ENCODE measurements at regions not wholly inside any gene's neighbourhood (a gene's known extent, or its start where the extent isn't known, plus 50 kb on each side); places are given as distances from the start of the nearest gene placed in this dataset.

DNA sequence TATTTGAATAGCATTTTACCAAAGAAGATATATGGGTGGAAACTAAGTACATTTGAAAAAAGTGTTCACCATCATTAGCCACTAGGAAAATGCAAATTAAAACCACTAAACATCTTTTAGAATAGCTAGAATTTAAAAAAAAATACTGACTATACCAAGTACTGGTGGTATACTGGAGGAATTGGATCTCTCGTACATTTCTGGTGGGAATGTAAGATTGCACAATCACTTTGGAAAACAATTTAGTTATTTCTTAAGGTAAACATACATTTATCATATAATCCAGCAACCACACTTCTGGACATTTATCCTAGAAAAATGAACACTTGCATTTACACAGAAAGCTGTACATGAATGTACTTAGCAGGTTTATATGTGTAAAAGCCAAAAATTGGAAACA lies 303.5 kb downstream of the MID1IP1 start:
- TF ChIP-seq, protein P1, sequence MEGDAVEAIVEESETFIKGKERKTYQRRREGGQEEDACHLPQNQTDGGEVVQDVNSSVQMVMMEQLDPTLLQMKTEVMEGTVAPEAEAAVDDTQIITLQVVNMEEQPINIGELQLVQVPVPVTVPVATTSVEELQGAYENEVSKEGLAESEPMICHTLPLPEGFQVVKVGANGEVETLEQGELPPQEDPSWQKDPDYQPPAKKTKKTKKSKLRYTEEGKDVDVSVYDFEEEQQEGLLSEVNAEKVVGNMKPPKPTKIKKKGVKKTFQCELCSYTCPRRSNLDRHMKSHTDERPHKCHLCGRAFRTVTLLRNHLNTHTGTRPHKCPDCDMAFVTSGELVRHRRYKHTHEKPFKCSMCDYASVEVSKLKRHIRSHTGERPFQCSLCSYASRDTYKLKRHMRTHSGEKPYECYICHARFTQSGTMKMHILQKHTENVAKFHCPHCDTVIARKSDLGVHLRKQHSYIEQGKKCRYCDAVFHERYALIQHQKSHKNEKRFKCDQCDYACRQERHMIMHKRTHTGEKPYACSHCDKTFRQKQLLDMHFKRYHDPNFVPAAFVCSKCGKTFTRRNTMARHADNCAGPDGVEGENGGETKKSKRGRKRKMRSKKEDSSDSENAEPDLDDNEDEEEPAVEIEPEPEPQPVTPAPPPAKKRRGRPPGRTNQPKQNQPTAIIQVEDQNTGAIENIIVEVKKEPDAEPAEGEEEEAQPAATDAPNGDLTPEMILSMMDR (IDR thresholded peaks at IDR 0.05 in 8 of 11, conservative IDR thresholded peaks at IDR 0.05 in 3 of 11): no peak
- TF ChIP-seq POLR2A (IDR thresholded peaks at IDR 0.05): no peak

Measured in spleen (tissue), 7 donors.